ENCODE measurements at regions not wholly inside any gene's neighbourhood (a gene's known extent, or its start where the extent isn't known, plus 50 kb on each side); places are given as distances from the start of the nearest gene placed in this dataset.
"Not testable (repeated sequence)": the region's sequence is repeated elsewhere in the genome, so short reads cannot be mapped to it uniquely, and the experiment has no call there.

DNA sequence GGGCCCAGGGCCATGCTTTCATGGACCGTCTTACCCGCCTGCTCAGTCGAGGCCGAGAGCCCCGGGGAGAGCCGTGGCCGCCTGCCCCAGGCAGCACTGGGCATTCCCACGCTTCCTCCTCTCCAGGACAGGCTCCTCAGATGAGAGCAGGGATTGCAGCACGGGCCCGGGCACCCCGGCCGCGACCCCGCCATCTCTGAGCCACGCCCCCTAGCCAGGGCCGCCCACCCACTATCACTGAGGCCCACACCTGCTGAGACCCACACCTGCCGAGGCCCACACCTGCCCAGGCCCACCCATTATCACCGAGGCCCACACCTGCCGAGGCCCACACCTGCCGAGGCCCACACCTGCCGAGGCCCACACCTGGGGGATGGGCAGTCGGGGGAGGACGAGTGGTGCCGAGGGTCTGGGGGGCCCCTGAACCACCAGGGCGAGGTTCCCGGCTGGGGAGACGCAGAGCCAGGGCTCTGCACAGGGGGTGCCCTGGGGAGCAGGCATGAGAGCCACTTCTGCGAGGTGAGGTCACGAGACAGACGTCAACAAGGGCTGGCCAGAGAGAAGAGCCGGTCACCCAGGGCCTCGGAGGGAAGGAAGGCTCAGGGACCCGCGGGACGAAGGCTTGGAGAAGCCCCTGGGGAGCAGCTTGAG lies 235.6 kb downstream of the ERMARD start:
- no peak for DNase-seq

- no peak for DNase-seq
These were observed 234.9 kb downstream of the ERMARD start for GRCh38 chr6:169986171-169986847.

DNA sequence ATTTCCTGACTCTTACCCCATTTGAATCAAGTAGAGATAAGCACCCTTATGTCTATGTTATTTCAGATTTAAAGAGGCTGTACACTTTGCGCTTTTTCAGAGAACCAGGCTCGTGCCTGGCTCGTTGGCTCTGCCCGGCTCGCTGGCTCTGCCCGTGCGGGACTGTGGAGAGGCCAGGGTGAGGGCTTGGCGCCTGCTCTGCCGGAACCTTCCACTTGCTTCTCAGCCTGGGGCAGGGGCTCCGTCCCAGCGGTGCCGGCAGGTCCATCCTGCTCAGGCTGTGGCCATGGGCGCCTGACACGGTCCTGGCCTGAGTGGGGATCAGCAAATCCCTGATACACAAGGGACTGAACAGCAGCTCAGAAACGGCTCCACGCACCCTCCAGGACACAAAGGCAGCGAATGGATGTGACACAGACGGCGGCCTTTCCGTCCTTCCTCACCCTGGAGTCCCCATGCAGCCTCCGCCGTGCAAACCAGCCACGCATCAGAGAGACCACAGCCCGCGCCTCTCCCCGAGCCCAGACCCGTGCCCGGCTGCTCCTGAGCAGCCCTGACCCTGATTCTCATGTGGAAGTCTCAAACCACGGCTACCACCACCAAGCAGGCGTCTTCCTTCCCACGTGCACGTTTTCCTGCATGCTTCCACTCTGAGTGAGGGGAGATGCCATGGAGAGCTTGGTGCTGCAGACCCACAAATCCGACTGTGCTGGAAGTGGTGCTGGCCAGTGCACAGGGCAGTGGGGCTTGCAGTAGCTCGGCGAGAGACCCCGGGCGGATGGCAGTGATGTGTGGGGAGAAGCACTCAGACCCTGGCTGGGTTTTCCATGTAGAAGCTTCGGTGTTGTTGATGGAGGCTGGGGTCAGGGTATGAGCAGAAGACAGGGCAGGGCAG lies 233.9 kb downstream of the ERMARD start:
- no peak for DNase-seq

- DNase-seq: no peak
These were observed 233.0 kb downstream of the ERMARD start for GRCh38 chr6:169984181-169985120.

DNA sequence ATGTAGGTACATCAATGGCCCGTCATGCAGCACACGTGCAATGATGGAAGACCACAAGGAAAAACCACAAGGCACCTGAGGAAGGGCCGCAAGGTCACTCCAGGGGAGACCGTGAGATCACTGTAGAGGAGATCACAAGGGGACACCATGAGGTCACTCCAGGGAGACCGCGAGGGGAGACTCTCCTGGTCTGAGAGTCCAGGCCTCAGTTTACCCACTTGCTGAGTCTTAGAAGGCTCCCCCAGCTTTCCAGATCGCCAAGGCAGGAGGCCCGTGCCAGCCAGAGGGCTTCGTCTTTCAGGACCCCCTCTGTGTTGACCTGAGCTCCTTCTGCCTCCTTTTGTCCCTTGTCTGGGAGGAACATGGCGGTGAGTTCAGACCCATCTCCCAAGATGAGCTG lies 232.2 kb downstream of the ERMARD start:
- DNase-seq: no peak

DNA sequence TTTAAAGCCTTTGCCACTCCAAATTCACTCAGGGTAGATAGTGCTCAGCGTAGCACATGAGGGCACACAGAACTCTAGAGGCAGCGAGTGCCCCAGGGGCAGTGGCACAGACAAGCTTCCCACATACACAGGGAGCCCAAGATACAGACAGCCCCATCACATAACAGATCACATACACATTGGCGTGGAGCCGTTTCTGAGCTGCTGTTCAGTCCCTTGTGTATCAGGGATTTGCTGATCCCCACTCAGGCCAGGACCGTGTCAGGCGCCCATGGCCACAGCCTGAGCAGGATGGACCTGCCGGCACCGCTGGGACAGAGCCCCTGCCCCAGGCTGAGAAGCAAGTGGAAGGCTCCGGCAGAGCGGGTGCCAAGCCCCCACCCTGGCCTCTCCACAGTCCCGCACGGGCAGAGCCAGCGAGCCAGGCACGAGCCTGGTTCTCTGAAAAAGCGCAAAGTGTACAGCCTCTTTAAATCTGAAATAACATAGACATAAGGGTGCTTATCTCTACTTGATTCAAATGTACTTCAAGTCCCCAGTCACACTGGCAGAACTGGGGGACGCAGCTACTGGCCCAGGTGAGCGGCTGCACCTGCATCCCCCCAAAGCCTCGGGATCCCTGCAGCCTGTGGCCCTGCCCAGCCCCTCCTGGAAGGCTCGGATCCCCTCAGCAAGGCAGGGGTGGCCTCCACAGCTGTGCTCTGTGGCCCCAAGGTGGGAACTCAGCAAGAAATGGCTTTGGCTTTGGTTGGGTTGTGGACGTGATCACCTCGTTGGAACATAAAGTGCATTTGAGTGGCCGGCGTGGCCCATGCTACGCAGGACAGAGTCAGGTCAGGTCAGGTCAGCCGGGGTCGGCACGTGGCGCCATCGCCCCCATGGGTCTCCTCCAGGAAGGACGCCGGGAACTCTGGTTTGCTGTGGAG lies 231.3 kb downstream of the ERMARD start:
- DNase-seq: no peak

DNA sequence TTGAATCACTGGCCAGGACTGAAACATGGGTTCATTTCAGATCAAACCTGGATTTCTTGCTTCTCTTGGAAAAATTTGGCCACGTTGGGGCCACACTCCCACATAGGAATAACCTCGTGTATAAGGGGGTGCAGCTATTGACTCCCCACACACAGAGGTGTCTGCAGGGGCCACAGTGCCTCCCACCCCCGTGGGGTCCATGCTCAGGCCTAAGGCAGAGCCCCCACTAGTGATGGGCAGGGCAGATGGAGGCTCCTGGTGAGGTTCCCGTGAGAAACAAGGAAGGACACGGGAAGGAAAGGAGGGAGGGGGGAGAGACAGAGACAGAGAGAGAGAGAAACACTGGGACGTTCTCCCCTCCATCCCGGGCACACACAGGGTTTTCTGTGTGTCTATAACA lies 230.5 kb downstream of the ERMARD start:
- DNase-seq: no peak

DNA sequence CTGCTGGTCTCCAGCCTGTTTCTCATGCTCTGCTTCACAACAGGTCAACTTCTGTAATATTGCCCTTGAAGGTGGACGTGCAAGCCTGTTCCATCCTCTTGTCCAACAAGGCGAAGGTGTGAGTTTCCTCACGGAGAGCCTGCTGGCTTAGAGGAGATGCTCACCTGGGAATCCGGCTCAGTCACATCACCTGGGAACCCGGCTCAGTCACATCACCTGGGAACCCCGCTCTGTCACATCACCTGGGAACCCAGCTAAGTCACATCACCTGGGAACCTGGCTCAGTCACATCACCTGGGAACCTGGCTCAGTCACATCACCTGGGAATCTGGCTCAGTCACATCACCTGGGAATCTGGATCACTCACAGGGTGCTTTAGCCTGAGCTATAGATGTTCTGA lies 230.1 kb downstream of the ERMARD start:
- DNase-seq: no peak

DNA sequence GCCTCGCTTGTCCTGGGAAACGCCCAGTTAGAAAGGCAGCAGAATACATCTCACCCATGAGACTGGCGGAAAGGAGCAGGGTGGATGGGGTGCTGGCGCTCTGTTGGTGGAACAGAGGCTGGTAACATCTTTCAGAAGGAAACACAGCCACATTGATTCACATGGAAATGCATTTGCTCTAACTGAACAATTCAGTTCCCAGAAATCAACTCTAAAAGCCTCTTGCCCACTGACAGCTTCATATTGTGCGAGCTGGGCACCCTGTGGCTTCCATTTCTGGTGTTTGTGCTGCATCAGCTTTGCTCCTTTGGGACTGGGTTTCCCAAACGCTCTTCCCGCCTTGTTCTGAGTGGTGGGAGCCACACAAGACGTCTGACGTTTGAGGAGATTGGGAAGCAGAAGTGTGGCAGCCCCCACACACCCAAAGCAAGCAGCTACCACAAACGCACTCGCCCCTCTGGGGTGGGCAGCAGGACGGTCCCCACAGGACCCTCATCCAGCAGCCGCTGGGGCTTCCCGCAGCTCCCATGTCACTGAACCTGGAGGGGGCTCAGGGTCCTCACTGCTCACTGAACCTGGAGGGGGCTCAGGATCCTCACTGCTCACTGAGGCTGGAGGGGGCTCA lies 229.5 kb downstream of the ERMARD start:
- DNase-seq: no peak

GRCh38 chr6:169979873-169980432 lies 228.5 kb downstream of the ERMARD start:
- DNase-seq: no peak

GRCh38 chr6:169978615-169979161 lies 227.3 kb downstream of the ERMARD start:
- no peak for DNase-seq

GRCh38 chr6:169977434-169978265 lies 226.2 kb downstream of the ERMARD start:
- no peak for DNase-seq

GRCh38 chr6:169976301-169977081 lies 225.1 kb downstream of the ERMARD start:
- DNase-seq: no peak

DNA sequence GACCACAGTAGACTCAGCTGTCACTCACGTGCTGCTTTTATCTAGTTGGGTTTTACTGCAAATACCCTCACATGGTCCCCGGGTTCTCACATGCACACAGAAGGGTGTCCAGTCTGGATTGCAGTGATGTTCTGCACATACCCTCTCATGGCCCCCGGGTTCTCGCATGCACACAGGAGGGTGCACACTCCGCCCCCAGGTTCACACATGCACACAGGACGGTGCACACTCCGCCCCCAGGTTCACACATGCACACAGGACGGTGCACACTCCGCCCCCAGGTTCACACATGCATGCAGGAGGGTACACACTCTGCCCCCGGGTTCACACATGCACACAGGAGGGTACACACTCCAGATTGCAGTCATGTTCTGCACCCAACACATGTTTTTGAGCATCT lies 224.3 kb downstream of the ERMARD start:
- no peak for DNase-seq

DNA sequence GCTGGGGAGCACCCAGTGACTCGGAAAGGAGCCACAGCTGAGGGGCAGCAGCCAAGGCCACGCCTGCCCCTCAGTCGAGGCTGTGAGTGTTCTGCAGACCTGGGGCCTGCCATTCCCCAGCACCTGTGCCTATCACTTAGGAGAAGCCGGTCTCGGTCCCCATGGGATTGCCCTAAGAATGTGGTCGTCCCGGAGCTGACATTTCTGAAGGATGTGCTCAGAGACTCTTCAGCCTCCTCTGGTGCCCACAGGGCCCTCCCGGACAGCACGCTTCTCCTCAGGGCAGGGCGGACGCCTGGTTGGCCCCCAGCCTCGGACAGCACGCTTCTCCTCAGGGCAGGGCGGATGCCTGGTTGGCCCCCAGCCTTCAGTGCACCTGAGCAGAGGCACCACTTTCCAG lies 223.9 kb downstream of the ERMARD start:
- DNase-seq: no peak

DNA sequence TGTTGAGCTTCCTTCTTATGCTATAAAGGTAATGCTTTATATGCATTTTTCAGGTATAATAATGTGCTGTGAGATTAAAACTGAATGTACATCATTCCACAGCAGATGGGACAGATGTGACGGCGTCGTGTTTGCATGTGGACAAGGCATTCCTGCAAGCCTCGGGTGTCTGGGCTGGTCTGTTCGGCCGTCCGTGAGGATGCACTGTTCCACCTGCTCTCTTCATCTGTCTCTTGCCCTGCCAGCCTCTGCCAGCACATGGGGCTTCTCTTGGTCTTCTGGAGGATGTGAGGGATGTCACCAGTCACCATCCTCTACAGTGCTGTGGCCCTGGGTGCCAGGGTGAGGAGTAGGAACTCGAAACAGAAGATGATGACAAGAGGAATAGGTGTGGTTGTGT lies 223.2 kb downstream of the ERMARD start:
- no peak for DNase-seq

- DNase-seq: not testable (repeated sequence)
These were observed 222.4 kb downstream of the ERMARD start for GRCh38 chr6:169973588-169974467.

DNA sequence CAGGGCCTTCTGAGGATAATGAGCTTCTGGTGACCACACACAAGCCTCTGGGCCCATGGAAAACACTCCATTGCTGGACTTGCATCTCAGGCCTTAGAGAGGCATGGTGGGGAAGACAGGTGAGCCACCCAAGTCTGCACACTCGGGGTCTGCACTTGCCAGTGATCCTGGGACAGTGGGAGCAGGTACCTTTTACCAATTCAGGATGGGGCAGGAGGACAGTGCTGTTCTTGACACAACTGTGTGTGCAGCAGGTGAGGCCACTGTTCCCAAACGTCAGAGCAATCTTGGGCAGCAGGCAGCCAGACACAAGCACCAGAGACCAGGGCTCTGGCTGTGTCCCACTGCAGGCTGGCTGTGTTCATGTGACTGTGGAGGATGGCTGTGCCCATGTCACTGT lies 221.3 kb downstream of the ERMARD start:
- DNase-seq: no peak

Measured in inflammatory macrophage treated with lipopolysaccharide for 1 hour (primary cell).